Mesenchymal stem cell (in vitro differentiated cells and primary cell): ENCODE measurements at regions not wholly inside any gene's neighbourhood (a gene's known extent, or its start where the extent isn't known, plus 50 kb on each side); places are given as distances from the start of the nearest gene placed in this dataset. TPM values are rescaled to one million over a fixed set of nuclear protein-coding genes. Genes with fewer than 3 reads are reported as not detected.

Experiments
- DNase-seq: peaks from one replicate; pipeline ENCODE4 v3.0.0-alpha.2; 2013
- H2AFZ ChIP-seq: one replicate; pipeline ENCODE4 v1.6.1; 2013; ENCODE audit warnings: low read depth, mild to moderate bottlenecking, control low read depth, inconsistent platforms, low read length, moderate library complexity
- H2AK5ac ChIP-seq: 2 replicates; pipeline ENCODE4 v1.6.1; 2013; ENCODE audit warnings: low read length, moderate library complexity, mild to moderate bottlenecking, inconsistent platforms; ENCODE audit not compliant: severe bottlenecking
- H2BK120ac ChIP-seq: one replicate; pipeline ENCODE4 v1.6.1; 2013; ENCODE audit warnings: low read depth, mild to moderate bottlenecking, inconsistent platforms, low read length, moderate library complexity
- H2BK12ac ChIP-seq, 2 experiments: one replicate each; pipeline ENCODE4 v1.6.1; 2013; ENCODE audit warnings: inconsistent platforms in 2 of 2, low read length in 2 of 2, mild to moderate bottlenecking in 2 of 2, moderate library complexity in 2 of 2, control low read depth in 1 of 2
- H2BK15ac ChIP-seq: one replicate; pipeline ENCODE4 v1.6.1; 2013; ENCODE audit warnings: mild to moderate bottlenecking, low read depth, inconsistent platforms; ENCODE audit not compliant: poor library complexity, severe bottlenecking
- H2BK5ac ChIP-seq: 2 replicates; pipeline ENCODE4 v1.6.1; 2013; ENCODE audit warnings: low read depth, mild to moderate bottlenecking, low read length, control low read depth, inconsistent platforms; ENCODE audit not compliant: poor library complexity, severe bottlenecking
- H3K14ac ChIP-seq, 2 experiments: one replicate each; pipeline ENCODE4 v1.6.1; 2013; ENCODE audit warnings: inconsistent platforms in 2 of 2, low read length in 2 of 2, control low read depth in 1 of 2, mild to moderate bottlenecking in 1 of 2, moderate library complexity in 1 of 2
- H3K18ac ChIP-seq, 2 experiments: one replicate each; pipeline ENCODE4 v1.6.1; 2013; ENCODE audit warnings: inconsistent platforms in 2 of 2, low read length in 2 of 2, control low read depth in 1 of 2, low read depth in 1 of 2, mild to moderate bottlenecking in 1 of 2
- H3K23ac ChIP-seq, 2 experiments: one replicate each; pipeline ENCODE4 v1.6.1; 2013; ENCODE audit warnings: inconsistent platforms in 2 of 2, low read length in 2 of 2, mild to moderate bottlenecking in 2 of 2, moderate library complexity in 2 of 2, control low read depth in 1 of 2
- H3K27ac ChIP-seq: 2 replicates; pipeline ENCODE4 v1.5.1; 2013; ENCODE audit warnings: mild to moderate bottlenecking, moderate library complexity, low read length, control low read depth, inconsistent platforms; ENCODE audit not compliant: poor library complexity, severe bottlenecking
- H3K27me3 ChIP-seq, 2 experiments: 2 replicates each; pipeline versions ENCODE4 v1.6.1 to v1.7.0; 2013; ENCODE audit warnings: low read length in 2 of 2, mild to moderate bottlenecking in 2 of 2, moderate library complexity in 2 of 2, control low read depth in 1 of 2, inconsistent platforms in 1 of 2; ENCODE audit not compliant: control insufficient read depth in 1 of 2, insufficient read depth in 1 of 2
- H3K36me3 ChIP-seq, 2 experiments: 2 replicates each; pipeline versions ENCODE4 v1.6.1 to v1.7.0; 2013; ENCODE audit warnings: low read length in 2 of 2, control low read depth in 1 of 2, inconsistent platforms in 1 of 2, low read depth in 1 of 2, mild to moderate bottlenecking in 1 of 2; ENCODE audit not compliant: insufficient read depth in 2 of 2, control insufficient read depth in 1 of 2
- H3K4ac ChIP-seq, 2 experiments: one replicate each; pipeline ENCODE4 v1.6.1; 2013; ENCODE audit warnings: inconsistent platforms in 2 of 2, low read length in 2 of 2, mild to moderate bottlenecking in 2 of 2, moderate library complexity in 2 of 2, control low read depth in 1 of 2, low read depth in 1 of 2
- H3K4me1 ChIP-seq: 2 replicates; pipeline ENCODE4 v1.6.1; 2013; ENCODE audit warnings: low read depth, low read length, control low read depth; ENCODE audit not compliant: control insufficient read depth, insufficient read depth
- H3K4me2 ChIP-seq: 2 replicates; pipeline ENCODE4 v1.6.1; 2013; ENCODE audit warnings: low read length, mild to moderate bottlenecking, inconsistent platforms; ENCODE audit not compliant: poor library complexity, severe bottlenecking
- H3K4me3 ChIP-seq, 2 experiments: 2 replicates each; pipeline versions ENCODE4 v1.5.1 to v1.7.0; 2013; ENCODE audit warnings: low read length in 2 of 2, mild to moderate bottlenecking in 2 of 2, control low read depth in 1 of 2, low read depth in 1 of 2; ENCODE audit not compliant: insufficient read depth in 1 of 2
- H3K79me1 ChIP-seq: replicated peaks from 2 replicates; pipeline ENCODE4 v1.6.1; 2013; ENCODE audit warnings: mild to moderate bottlenecking, control low read depth, low read length, inconsistent platforms; ENCODE audit not compliant: poor library complexity, severe bottlenecking
- H3K9ac ChIP-seq: 2 replicates; pipeline ENCODE4 v1.7.0; 2013; ENCODE audit warnings: mild to moderate bottlenecking, low read length, moderate library complexity
- H3K9me3 ChIP-seq: 2 replicates; pipeline ENCODE4 v1.7.0; 2013; ENCODE audit warnings: mild to moderate bottlenecking, low read length; ENCODE audit not compliant: control insufficient read depth
- H4K8ac ChIP-seq: one replicate; pipeline ENCODE4 v1.6.1; 2013; ENCODE audit warnings: inconsistent platforms, mild to moderate bottlenecking, low read length, moderate library complexity
- H4K91ac ChIP-seq: one replicate; pipeline ENCODE4 v1.6.1; 2013; ENCODE audit warnings: mild to moderate bottlenecking, low read length, inconsistent platforms
- WGBS: methylation state at CpG from one replicate; pipeline ENCODE4 v1.1.7; 2013; ENCODE audit warnings: mixed read lengths; 5-methylcytosine and 5-hydroxymethylcytosine counted together
- small RNA-seq: library from polyadenylated mRNA; stranded (forward); fragments of <200 nt; extraction: miRNeasy Mini kit (QIAGEN cat#:217004); gene quantifications from one replicate; pipeline ENCODE3, GENCODE V24; 2013; ENCODE audit warnings: low read depth

DNA sequence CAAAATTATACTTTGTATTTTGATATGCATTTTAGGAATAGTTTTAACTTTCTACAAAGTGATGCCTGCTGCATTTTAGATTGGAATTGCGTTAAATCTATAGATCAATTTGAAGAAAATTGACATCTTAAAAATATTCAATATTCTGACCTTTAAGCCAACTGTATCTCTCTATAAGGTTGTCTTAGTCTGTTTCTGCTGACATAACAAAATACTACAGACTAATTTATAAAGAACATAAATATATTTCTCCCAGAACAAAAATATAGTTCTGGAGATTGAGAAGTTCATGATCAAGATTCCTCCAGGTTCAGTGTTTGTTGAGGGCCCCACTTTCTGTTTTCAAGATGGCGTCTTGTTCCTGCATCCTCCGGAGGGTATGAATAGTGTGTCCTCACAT lies 73.6 kb upstream of the NEGR1 start:
- H4K91ac ChIP-seq, result no peak overlapping the region
- no peak for DNase-seq
- no peak overlapping the region for H3K23ac ChIP-seq
- H2BK12ac ChIP-seq, result no peak overlapping the region
- no peak overlapping the region for H2BK5ac ChIP-seq
- H3K4me3 ChIP-seq, result no peak overlapping the region
- H3K14ac ChIP-seq, result no peak overlapping the region
- no peak overlapping the region for H3K9ac ChIP-seq
- no peak overlapping the region for H2AFZ ChIP-seq
- H3K36me3 ChIP-seq, result no peaks in the 10 kb centered on the region
- no peaks in the 10 kb centered on the region for H3K9me3 ChIP-seq
- no peaks in the 10 kb centered on the region for H3K27me3 ChIP-seq
- no peak overlapping the region for H3K4ac ChIP-seq
- H3K18ac ChIP-seq, result no peak overlapping the region
- H3K27ac ChIP-seq, result no peak overlapping the region
- H3K4me1 ChIP-seq, result no peaks in the 10 kb centered on the region
- H2AK5ac ChIP-seq, result no peak overlapping the region
- no peak overlapping the region for H2BK120ac ChIP-seq
- no peak overlapping the region for H4K8ac ChIP-seq
- H3K79me1 ChIP-seq, result no peaks in the 10 kb centered on the region
- H2BK15ac ChIP-seq, result no peak overlapping the region
- no peak overlapping the region for H3K4me2 ChIP-seq
- 86% methylated on average over 1 of the region's 3 CpGs for WGBS

- no peak overlapping the region for H3K23ac ChIP-seq
These were observed 59.3 kb upstream of the NEGR1 start for GRCh38 chr1:72341661-72342060.

DNA sequence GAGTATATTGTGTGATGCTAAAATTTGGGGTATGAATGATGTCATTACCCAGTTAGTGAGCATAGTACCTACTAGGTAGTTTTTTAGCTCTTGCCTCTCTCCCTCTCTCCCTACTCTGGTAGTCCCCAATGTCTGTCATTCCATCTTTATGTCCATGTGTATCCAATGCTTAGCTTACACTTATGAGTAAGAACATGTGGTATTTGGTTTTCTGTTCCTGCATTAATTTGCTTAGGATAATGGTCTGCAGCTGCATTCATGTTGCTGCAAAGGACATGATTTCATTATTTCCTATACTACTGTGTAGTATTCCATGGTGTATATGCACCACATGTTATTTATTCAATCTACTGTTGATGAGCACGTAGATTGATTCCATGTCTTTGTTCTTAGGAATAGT lies 54.4 kb upstream of the NEGR1 start:
- Histone ChIP-seq H4K8ac (no peak overlapping the region), H3K9me3 (no peaks in the 10 kb centered on the region), H3K4me1 (no peaks in the 10 kb centered on the region), H3K27me3 (no peaks in the 10 kb centered on the region), H3K4me3 (no peak overlapping the region), H3K9ac (no peak overlapping the region), H3K4me2 (no peak overlapping the region), H3K27ac (no peak overlapping the region), H2BK15ac (no peak overlapping the region), H2BK5ac (no peak overlapping the region), H3K36me3 (no peaks in the 10 kb centered on the region), H3K4ac (no peak overlapping the region), H2AK5ac (no peak overlapping the region), H2AFZ (no peak overlapping the region), H3K79me1 (no peaks in the 10 kb centered on the region), H3K18ac (no peak overlapping the region), H4K91ac (no peak overlapping the region), H3K23ac (no peak overlapping the region), H2BK120ac (no peak overlapping the region), H3K14ac (no peak overlapping the region), H2BK12ac (no peak overlapping the region)
- no CpG with 5 or more reads among the region's 1 CpG for WGBS
- DNase-seq, result no peak

More at GRCh38 chr1:72341661-72342060, 59.3 kb upstream of the NEGR1 start:
- no peak overlapping the region for H3K4ac ChIP-seq
- H3K9me3 ChIP-seq, result no peaks in the 10 kb centered on the region
- DNase-seq, result no peak
- H2AK5ac ChIP-seq, result no peak overlapping the region
- H3K14ac ChIP-seq, result no peak overlapping the region
- no peak overlapping the region for H3K9ac ChIP-seq
- no peak overlapping the region for H2AFZ ChIP-seq
- H3K4me2 ChIP-seq, result no peak overlapping the region
- H3K4me1 ChIP-seq, result no peaks in the 10 kb centered on the region
- WGBS, result no CpG with 5 or more reads among the region's 1 CpG
- no peak overlapping the region for H2BK120ac ChIP-seq
- H3K18ac ChIP-seq, result no peak overlapping the region
- H2BK12ac ChIP-seq, result no peak overlapping the region
- no peaks in the 10 kb centered on the region for H3K79me1 ChIP-seq
- no peak overlapping the region for H4K8ac ChIP-seq
- H3K36me3 ChIP-seq, result no peaks in the 10 kb centered on the region
- no peak overlapping the region for H3K27ac ChIP-seq
- no peak overlapping the region for H3K4me3 ChIP-seq
- H2BK5ac ChIP-seq, result no peak overlapping the region
- no peaks in the 10 kb centered on the region for H3K27me3 ChIP-seq
- no peak overlapping the region for H2BK15ac ChIP-seq
- H4K91ac ChIP-seq, result no peak overlapping the region

Small RNA genes lying in the stretch of these regions (small RNA-seq; reads per million reads assigned to genes)
- gene RN7SKP19, result not detected
- gene RNA5SP50, result not detected
- not detected for gene RNU4ATAC8P
- not detected for gene RNU6-1246P
